Prostate gland (tissue), 2 donors: ENCODE measurements at regions not wholly inside any gene's neighbourhood (a gene's known extent, or its start where the extent isn't known, plus 50 kb on each side); places are given as distances from the start of the nearest gene placed in this dataset.

Source experiments
- DNase-seq: peaks from one replicate; pipeline ENCODE4 v3.0.0-alpha.2; 2019; ENCODE audit warnings: low spot score
- H3K27ac ChIP-seq, 2 donors: fragments of 200-600 bp; sonication (generic); 2 replicates each; pipeline ENCODE4 v1.5.1; 2017 to 2019
- H3K27me3 ChIP-seq: fragments of 200-600 bp; sonication (generic); replicated peaks from 2 replicates; pipeline ENCODE4 v1.5.1; 2019; ENCODE audit not compliant: insufficient read depth
- H3K36me3 ChIP-seq, 2 donors: fragments of 200-600 bp; sonication (generic); 1 replicate in 1 of 2; 2 replicates in 1 of 2; pipeline versions ENCODE4 v1.5.1 to v1.8.1; 2017 to 2019
- H3K4me1 ChIP-seq: fragments of 200-600 bp; sonication (generic); replicated peaks from 2 replicates; pipeline ENCODE4 v1.5.1; 2019
- H3K4me3 ChIP-seq, 2 donors: fragments of 200-600 bp; sonication (generic); 2 replicates each; pipeline ENCODE4 v1.5.1; 2017 to 2019
- H3K9me3 ChIP-seq: fragments of 200-600 bp; sonication (generic); 2 replicates; pipeline ENCODE4 v1.5.1; 2017
- POLR2A ChIP-seq: fragments of 450-650 bp; IDR thresholded peaks from one replicate; pipeline ENCODE4 v1.6.1; 2016; ENCODE audit warnings: antibody characterized with exemption, mild to moderate bottlenecking
- POLR2AphosphoS5 ChIP-seq: sonication (generic); formaldehyde crosslinking; IDR thresholded peaks from one replicate; pipeline ENCODE4 v1.6.1; 2017; ENCODE audit warnings: antibody characterized with exemption
- WGBS: methylation state at CpG from one replicate; pipeline ENCODE4 v1.1.5; 2018; 5-methylcytosine and 5-hydroxymethylcytosine counted together
- intact Hi-C: fragments of 100-400 bp; cut with DNase I; formaldehyde crosslinking; loops from one replicate; pipeline ENCODE4 v1.14.2; 2022
- TF ChIP-seq, protein P1 (sequence below), 4 experiments: fragments of 200-600 bp in 2 of 4; fragments of 450-650 bp in 2 of 4; sonication (generic) in 2 of 4; IDR thresholded peaks; 1 replicate in 3 of 4; 2 replicates in 1 of 4; pipeline ENCODE4 v1.5.1; 2016 to 2019; ENCODE audit warnings: antibody characterized with exemption in 4 of 4, mild to moderate bottlenecking in 2 of 4, moderate library complexity in 2 of 4

DNA sequence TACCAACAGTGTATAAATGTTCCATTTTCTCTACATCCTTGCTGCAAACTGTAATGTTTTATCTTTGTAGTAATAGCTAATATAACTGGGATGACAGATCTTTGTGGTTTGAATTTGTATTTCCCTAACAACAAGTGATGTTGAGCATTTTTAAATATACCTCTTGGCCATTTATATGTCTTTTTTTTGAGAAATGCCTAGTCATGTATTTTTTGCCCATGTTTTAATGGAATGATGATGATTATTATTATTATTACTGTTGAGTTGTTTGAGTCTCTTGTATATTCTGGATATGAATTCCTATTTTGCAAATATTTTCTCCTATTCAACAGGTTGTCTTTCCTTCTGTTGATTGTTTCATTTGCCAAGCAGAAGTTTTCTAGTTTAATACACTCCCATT lies 654.9 kb downstream of the ZPLD1 start:
- Histone ChIP-seq H3K4me1 (no peaks in the 10 kb centered on the region), H3K36me3 (no peaks in the 10 kb centered on the region), H3K9me3 (no peaks in the 10 kb centered on the region), H3K27ac (no peak overlapping the region), H3K27me3 (no peaks in the 10 kb centered on the region), H3K4me3 (no peak overlapping the region)
- DNase-seq, result no peak
- intact Hi-C loops, result no loop called here
- no peak for TF ChIP-seq POLR2A
- no peak for TF ChIP-seq POLR2AphosphoS5
- TF ChIP-seq, protein P1, sequence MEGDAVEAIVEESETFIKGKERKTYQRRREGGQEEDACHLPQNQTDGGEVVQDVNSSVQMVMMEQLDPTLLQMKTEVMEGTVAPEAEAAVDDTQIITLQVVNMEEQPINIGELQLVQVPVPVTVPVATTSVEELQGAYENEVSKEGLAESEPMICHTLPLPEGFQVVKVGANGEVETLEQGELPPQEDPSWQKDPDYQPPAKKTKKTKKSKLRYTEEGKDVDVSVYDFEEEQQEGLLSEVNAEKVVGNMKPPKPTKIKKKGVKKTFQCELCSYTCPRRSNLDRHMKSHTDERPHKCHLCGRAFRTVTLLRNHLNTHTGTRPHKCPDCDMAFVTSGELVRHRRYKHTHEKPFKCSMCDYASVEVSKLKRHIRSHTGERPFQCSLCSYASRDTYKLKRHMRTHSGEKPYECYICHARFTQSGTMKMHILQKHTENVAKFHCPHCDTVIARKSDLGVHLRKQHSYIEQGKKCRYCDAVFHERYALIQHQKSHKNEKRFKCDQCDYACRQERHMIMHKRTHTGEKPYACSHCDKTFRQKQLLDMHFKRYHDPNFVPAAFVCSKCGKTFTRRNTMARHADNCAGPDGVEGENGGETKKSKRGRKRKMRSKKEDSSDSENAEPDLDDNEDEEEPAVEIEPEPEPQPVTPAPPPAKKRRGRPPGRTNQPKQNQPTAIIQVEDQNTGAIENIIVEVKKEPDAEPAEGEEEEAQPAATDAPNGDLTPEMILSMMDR (IDR thresholded peaks at IDR 0.05), result no peak

DNA sequence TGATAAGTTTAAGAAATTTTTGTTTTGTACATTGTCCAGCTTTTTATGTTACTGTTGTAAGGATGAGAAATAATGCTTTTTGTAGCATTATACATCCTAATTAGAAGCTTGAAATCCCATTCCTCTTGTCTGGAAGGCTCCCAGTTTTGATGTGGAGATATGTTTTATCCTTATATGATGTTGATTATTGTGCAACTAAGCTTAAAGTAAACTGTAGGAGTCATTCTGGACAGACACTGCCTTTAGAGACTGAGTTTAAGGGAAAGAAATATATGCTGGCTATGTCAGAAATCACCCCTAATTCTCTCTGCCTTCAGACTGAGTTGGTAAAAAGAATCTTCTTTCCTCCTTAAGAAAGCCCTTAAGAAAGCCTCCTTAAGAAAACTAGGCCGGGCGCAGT lies 670.4 kb downstream of the ZPLD1 start:
- TF ChIP-seq, protein P1 (IDR thresholded peaks at IDR 0.05), result no peak
- TF ChIP-seq POLR2AphosphoS5 (no peak), POLR2A (no peak)
- intact Hi-C loops, result no loop called here
- Histone ChIP-seq H3K27me3 (no peaks in the 10 kb centered on the region), H3K27ac (no peak overlapping the region), H3K4me1 (no peaks in the 10 kb centered on the region), H3K4me3 (no peak overlapping the region), H3K36me3 (no peaks in the 10 kb centered on the region), H3K9me3 (no peaks in the 10 kb centered on the region)
- WGBS, result 93% methylated on average over 2 of the region's 2 CpGs
- DNase-seq, result no peak

DNA sequence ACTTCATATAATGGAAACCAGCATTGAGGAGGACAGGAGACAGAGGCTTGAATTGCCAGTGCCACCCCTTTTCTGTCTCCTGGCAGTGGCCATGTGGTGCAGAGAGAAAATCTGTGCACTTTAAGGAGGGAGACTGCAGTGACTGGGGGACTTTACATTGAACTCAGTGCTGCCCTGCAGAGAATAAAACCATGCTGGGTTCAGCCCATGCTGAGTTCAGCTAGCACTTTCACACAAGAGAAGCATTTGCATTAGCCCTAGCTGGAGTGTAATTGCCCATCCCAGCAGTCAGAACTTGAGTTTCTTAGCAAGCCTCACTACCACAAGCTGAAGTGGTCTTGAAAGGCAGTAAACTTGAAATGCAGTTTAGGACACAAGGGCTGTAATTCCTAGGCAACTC lies 677.5 kb downstream of the ZPLD1 start:
- intact Hi-C loops, result no loop called here
- Histone ChIP-seq H3K27ac (no peak overlapping the region), H3K4me1 (no peaks in the 10 kb centered on the region), H3K36me3 (no peaks in the 10 kb centered on the region), H3K27me3 (no peaks in the 10 kb centered on the region), H3K9me3 (no peaks in the 10 kb centered on the region), H3K4me3 (no peak overlapping the region)
- TF ChIP-seq, protein P1 (IDR thresholded peaks at IDR 0.05), result no peak
- TF ChIP-seq POLR2A, result no peak
- TF ChIP-seq POLR2AphosphoS5, result no peak
- no peak for DNase-seq

DNA sequence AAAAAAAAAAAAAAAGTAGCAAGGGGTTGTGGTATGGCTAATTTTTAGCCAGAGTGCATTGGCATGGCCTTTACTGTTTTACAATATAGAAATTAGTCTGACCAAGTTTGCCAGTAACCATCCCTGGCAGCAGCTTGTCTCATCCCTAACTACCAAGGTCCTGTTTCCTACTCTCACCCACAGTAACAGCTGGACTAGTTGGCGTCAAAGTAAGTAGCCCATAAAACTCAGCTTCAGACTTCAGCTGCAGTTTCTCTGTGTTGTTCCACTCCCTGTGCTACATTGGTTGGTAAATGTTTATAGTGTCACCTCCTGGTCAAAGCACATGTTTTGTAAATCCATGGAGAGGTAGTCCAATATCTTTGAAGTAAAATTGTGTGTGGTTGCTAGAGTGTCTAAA lies 691.3 kb downstream of the ZPLD1 start:
- Histone ChIP-seq H3K4me3 (no peak overlapping the region), H3K9me3 (no peaks in the 10 kb centered on the region), H3K4me1 (no peaks in the 10 kb centered on the region), H3K27me3 (no peaks in the 10 kb centered on the region), H3K27ac (no peak overlapping the region), H3K36me3 (no peaks in the 10 kb centered on the region)
- intact Hi-C loops, result no loop called here
- TF ChIP-seq POLR2A, result no peak
- TF ChIP-seq, protein P1 (IDR thresholded peaks at IDR 0.05), result no peak
- no peak for TF ChIP-seq POLR2AphosphoS5
- 54% methylated on average over 1 of the region's 1 CpG for WGBS
- DNase-seq, result no peak

DNA sequence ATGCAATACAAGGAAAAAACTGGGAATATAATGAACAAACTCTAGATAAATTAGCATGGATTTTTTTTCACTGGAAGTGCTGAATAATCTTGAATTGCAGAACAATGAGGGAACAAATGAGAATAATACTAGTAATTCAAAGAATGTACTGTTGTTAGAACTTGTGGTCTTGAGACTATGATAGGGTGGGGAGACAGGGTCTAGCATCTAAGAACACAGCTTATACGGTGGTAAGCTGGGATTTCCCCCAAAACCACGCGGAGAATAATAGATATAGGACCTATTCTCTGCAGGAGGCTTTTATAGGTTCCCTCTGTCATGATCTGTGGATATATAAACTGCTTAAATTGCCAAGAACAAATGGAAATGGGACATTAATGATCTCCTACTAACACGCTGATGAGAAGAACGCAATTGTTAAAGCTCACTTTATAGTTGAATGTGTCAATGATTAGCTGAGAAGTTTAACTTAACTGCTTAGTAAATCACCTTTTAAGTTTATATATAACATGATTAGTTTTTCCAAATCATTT lies 692.3 kb downstream of the ZPLD1 start:
- Histone ChIP-seq H3K36me3 (no peaks in the 10 kb centered on the region), H3K4me1 (no peaks in the 10 kb centered on the region), H3K27me3 (no peaks in the 10 kb centered on the region), H3K4me3 (no peak overlapping the region), H3K9me3 (no peaks in the 10 kb centered on the region), H3K27ac (no peak overlapping the region)
- intact Hi-C loops, result no loop called here
- no peak for DNase-seq
- TF ChIP-seq POLR2AphosphoS5, result no peak
- no peak for TF ChIP-seq POLR2A
- TF ChIP-seq, protein P1 (IDR thresholded peaks at IDR 0.05), result no peak
- WGBS, result 32% methylated on average over 5 of the region's 5 CpGs
